ENCODE measurements at regions not wholly inside any gene's neighbourhood (a gene's known extent, or its start where the extent isn't known, plus 50 kb on each side); places are given as distances from the start of the nearest gene placed in this dataset.
"Not testable (repeated sequence)": the region's sequence is repeated elsewhere in the genome, so short reads cannot be mapped to it uniquely, and the experiment has no call there.

- no peak overlapping the region for H3K27ac Mint-ChIP-seq
- intact Hi-C loops (cut with micrococcal nuclease), result no loop called here
- no peaks in the 10 kb centered on the region for H3K36me3 Mint-ChIP-seq (ENCODE audit: low read depth)
- no peaks in the 10 kb centered on the region for H3K4me1 Mint-ChIP-seq (ENCODE audit: low read depth)
- no peak overlapping the region for H3K4me3 Mint-ChIP-seq
- H3K9me3 Mint-ChIP-seq, result peaks cover 16% of the 10 kb centered on the region
- no peaks in the 10 kb centered on the region for H3K27me3 Mint-ChIP-seq
These were observed 1229.5 kb downstream of the REEP3 start for GRCh38 chr10:64750672-64751071.

- H3K4me3 Mint-ChIP-seq, result no peak overlapping the region
- no peak overlapping the region for H3K27ac Mint-ChIP-seq
- H3K27me3 Mint-ChIP-seq, result no peaks in the 10 kb centered on the region
- intact Hi-C loops (cut with micrococcal nuclease), result no loop called here
- no peaks in the 10 kb centered on the region for H3K36me3 Mint-ChIP-seq (ENCODE audit: low read depth)
- H3K9me3 Mint-ChIP-seq, result peaks cover 18% of the 10 kb centered on the region
- no peaks in the 10 kb centered on the region for H3K4me1 Mint-ChIP-seq (ENCODE audit: low read depth)
These were observed 1232.3 kb downstream of the REEP3 start for GRCh38 chr10:64753516-64753915.

GRCh38 chr10:64760371-64760770 lies 1239.2 kb downstream of the REEP3 start:
- H3K9me3 Mint-ChIP-seq, result peaks cover 6% of the 10 kb centered on the region
- no peaks in the 10 kb centered on the region for H3K27me3 Mint-ChIP-seq

DNA sequence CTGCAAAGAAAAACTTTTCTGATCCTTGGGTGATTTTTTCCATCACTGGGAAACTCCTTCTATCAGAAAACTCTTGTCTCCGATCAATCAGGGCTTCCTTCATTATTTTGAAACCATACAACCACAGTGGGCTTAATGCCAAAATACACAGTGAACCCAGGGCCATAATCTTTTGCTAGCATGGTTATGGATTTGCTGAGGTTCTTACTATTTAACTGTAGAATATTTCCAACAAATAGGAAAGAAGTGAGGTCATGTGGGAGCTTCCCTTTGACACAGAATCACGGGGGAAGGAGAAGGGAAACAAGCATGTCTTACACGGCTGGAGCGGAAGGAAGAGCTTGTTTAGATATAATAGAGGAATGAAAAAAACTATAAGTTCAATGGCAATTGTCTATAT lies 1241.7 kb downstream of the REEP3 start:
- H3K27me3 Mint-ChIP-seq, result no peaks in the 10 kb centered on the region
- no peaks in the 10 kb centered on the region for H3K4me1 Mint-ChIP-seq (ENCODE audit: low read depth)
- H3K27ac Mint-ChIP-seq, result no peak overlapping the region
- H3K36me3 Mint-ChIP-seq (ENCODE audit: low read depth), result no peaks in the 10 kb centered on the region
- intact Hi-C loops (cut with micrococcal nuclease), result no loop called here
- no peaks in the 10 kb centered on the region for H3K9me3 Mint-ChIP-seq
- H3K4me3 Mint-ChIP-seq, result no peak overlapping the region

More at GRCh38 chr10:64760371-64760770, 1239.2 kb downstream of the REEP3 start:
- H3K27ac Mint-ChIP-seq, result no peak overlapping the region
- intact Hi-C loops (cut with micrococcal nuclease), result no loop called here
- H3K4me1 Mint-ChIP-seq (ENCODE audit: low read depth), result no peaks in the 10 kb centered on the region
- no peaks in the 10 kb centered on the region for H3K36me3 Mint-ChIP-seq (ENCODE audit: low read depth)
- no peak overlapping the region for H3K4me3 Mint-ChIP-seq

GRCh38 chr10:64765498-64765897 lies 1244.3 kb downstream of the REEP3 start:
- no peak overlapping the region for H3K4me3 Mint-ChIP-seq
- no peak overlapping the region for H3K27ac Mint-ChIP-seq
- no peaks in the 10 kb centered on the region for H3K4me1 Mint-ChIP-seq (ENCODE audit: low read depth)
- H3K27me3 Mint-ChIP-seq, result no peaks in the 10 kb centered on the region
- no peaks in the 10 kb centered on the region for H3K36me3 Mint-ChIP-seq (ENCODE audit: low read depth)
- H3K9me3 Mint-ChIP-seq, result no peaks in the 10 kb centered on the region
- intact Hi-C loops (cut with micrococcal nuclease), result no loop called here

DNA sequence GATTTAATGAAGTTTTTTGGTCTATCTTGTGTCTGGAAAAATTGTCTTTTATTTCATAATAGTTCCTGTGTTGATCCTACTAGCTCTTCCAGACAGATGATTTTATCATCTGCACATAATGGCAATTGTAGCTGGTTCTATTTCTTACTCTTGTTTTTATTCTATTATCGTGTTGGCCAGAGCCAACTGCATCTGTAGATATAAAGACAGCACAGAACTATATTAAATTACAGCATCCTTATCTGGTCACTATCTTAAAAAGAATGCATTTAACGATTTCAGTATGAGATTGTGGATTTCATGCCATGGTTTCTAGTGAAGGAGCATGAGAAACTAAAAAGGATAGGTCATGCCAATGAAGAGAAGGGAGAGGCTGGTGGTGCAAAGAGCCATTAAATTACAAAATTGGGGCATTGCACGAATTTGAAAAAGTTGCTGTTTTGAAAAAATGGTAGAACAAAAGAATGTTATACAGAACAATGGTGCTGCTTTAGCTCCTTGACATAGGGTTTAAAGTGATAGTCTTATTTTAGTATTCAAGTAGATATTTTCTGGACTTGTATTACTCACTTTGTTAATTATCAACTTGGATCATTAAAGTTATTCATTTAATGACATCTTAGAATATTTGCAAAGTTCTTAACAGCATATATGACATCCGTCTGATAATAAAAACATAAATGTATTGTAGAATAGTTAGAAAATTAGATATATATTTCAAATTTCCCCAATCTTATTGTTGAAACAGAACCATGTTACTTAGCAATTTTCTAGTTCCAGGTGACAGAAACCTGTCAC lies 1250.3 kb downstream of the REEP3 start:
- Mint-ChIP-seq H3K4me3 (no peak overlapping the region), H3K27me3 (no peaks in the 10 kb centered on the region), H3K27ac (no peak overlapping the region), H3K36me3 (ENCODE audit: low read depth) (no peaks in the 10 kb centered on the region), H3K4me1 (ENCODE audit: low read depth) (no peaks in the 10 kb centered on the region), H3K9me3 (peaks cover 8% of the 10 kb centered on the region)
- intact Hi-C loops (cut with micrococcal nuclease), result no loop called here

- H3K4me1 Mint-ChIP-seq (ENCODE audit: low read depth), result no peaks in the 10 kb centered on the region
- H3K9me3 Mint-ChIP-seq, result peaks cover 8% of the 10 kb centered on the region
- no peak overlapping the region for H3K27ac Mint-ChIP-seq
- H3K27me3 Mint-ChIP-seq, result no peaks in the 10 kb centered on the region
- H3K4me3 Mint-ChIP-seq, result no peak overlapping the region
- intact Hi-C loops (cut with micrococcal nuclease), result no loop called here
- no peaks in the 10 kb centered on the region for H3K36me3 Mint-ChIP-seq (ENCODE audit: low read depth)
These were observed 1252.2 kb downstream of the REEP3 start for GRCh38 chr10:64773357-64773756.

- peaks cover 39% of the 10 kb centered on the region for H3K9me3 Mint-ChIP-seq
- H3K36me3 Mint-ChIP-seq (ENCODE audit: low read depth); intact Hi-C loops (cut with micrococcal nuclease); H3K4me1 Mint-ChIP-seq (ENCODE audit: low read depth); H3K4me3 Mint-ChIP-seq; H3K27me3 Mint-ChIP-seq; H3K27ac Mint-ChIP-seq: not testable (repeated sequence)
These were observed 1263.2 kb downstream of the REEP3 start for GRCh38 chr10:64784451-64784850.

DNA sequence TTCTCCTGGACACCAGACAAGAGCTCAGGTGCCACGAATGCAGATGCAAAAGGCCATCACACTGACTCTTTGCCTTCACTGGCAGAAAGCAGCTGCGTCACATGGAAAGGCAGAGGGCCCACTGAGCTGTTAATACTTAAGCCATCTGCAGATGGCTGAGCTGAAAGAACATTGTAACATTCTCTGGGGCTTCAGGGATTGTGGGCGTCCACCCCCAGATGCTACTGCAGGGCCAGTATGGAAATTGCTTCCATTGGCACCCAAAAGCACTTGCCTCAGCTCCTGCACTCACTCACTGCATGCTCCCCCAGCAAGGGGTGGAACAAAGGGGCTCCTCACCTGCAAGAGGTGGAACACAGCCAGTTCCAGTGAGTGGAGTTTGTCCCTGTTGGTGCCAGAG lies 1264.6 kb downstream of the REEP3 start:
- H3K4me3 Mint-ChIP-seq, result no peak overlapping the region
- no peaks in the 10 kb centered on the region for H3K27me3 Mint-ChIP-seq
- H3K9me3 Mint-ChIP-seq, result peaks cover 39% of the 10 kb centered on the region
- intact Hi-C loops (cut with micrococcal nuclease), result no loop called here
- H3K27ac Mint-ChIP-seq, result no peak overlapping the region
- H3K4me1 Mint-ChIP-seq (ENCODE audit: low read depth), result no peaks in the 10 kb centered on the region
- no peaks in the 10 kb centered on the region for H3K36me3 Mint-ChIP-seq (ENCODE audit: low read depth)

GRCh38 chr10:64786989-64787388 lies 1265.8 kb downstream of the REEP3 start:
- peaks cover 39% of the 10 kb centered on the region for H3K9me3 Mint-ChIP-seq
- intact Hi-C loops (cut with micrococcal nuclease), result no loop called here
- no peaks in the 10 kb centered on the region for H3K4me1 Mint-ChIP-seq (ENCODE audit: low read depth)
- H3K27me3 Mint-ChIP-seq, result no peaks in the 10 kb centered on the region
- H3K27ac Mint-ChIP-seq, result no peak overlapping the region
- H3K36me3 Mint-ChIP-seq (ENCODE audit: low read depth), result no peaks in the 10 kb centered on the region
- no peak overlapping the region for H3K4me3 Mint-ChIP-seq

DNA sequence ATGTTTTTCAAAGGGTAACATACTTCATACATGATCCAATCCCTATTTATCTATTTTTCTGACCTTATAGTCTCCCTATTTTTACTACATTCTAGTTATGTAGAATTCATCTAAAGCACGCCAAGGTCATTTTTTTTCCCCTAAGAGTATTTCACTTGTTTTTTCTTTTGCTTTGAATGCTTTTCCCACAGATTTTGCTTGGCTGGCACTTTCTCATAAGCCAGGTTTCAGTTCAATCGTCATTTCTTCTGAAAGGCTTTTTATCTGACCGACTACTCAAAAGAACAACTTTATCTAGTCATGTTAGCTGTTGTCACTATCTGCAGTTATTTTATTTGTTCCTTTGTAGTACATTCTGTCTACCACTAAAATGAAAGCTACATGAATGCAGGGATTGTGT lies 1274.6 kb downstream of the REEP3 start:
- Mint-ChIP-seq H3K4me3 (no peak overlapping the region), H3K9me3 (peaks cover 14% of the 10 kb centered on the region), H3K36me3 (ENCODE audit: low read depth) (no peaks in the 10 kb centered on the region), H3K27me3 (no peaks in the 10 kb centered on the region), H3K4me1 (ENCODE audit: low read depth) (no peaks in the 10 kb centered on the region), H3K27ac (no peak overlapping the region)
- intact Hi-C loops (cut with micrococcal nuclease), result no loop called here

DNA sequence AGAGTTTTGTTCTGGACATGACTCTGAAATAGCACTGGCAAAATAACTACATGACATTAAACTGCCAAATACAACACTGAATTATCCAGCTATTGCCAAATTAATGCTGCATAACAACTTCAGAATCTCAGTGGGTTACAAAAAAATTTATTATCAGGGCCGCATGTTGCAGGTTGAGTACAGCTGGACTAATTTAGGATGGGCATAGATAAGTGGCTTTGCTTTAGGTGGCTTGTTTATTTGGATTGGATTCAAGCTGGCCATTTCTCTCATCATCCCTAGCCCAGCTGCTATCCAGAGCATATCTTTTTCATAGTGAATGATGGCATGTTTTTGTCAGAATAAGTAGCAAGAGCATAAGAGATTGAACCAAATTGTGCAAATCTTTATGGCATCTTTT lies 1277.1 kb downstream of the REEP3 start:
- H3K36me3 Mint-ChIP-seq (ENCODE audit: low read depth), result no peaks in the 10 kb centered on the region
- no peak overlapping the region for H3K27ac Mint-ChIP-seq
- no peak overlapping the region for H3K4me3 Mint-ChIP-seq
- H3K27me3 Mint-ChIP-seq, result no peaks in the 10 kb centered on the region
- H3K9me3 Mint-ChIP-seq, result peaks cover 24% of the 10 kb centered on the region
- intact Hi-C loops (cut with micrococcal nuclease), result no loop called here
- H3K4me1 Mint-ChIP-seq (ENCODE audit: low read depth), result no peaks in the 10 kb centered on the region

DNA sequence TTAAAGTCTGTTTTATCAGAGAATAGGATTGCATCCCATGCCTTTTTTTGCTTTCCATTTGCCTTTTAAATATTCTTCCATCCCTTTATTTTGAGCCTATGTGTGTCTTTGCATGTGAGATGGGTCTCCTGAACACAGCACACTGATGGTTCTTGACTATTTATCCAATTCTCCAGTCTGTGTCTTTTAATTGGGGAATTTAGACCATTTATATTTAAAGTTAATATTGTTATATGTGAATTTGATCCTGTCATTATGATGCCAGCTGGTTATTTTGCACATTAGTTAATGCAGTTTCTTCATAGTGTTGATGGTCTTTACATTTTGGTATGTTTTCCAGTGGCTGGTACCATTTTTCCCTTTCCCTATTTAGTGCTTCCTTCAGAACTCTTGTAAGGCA lies 1287.0 kb downstream of the REEP3 start:
- H3K27ac Mint-ChIP-seq; H3K4me1 Mint-ChIP-seq (ENCODE audit: low read depth); H3K36me3 Mint-ChIP-seq (ENCODE audit: low read depth); H3K27me3 Mint-ChIP-seq; intact Hi-C loops (cut with micrococcal nuclease); H3K4me3 Mint-ChIP-seq: not testable (repeated sequence)
- H3K9me3 Mint-ChIP-seq, result peaks cover 12% of the 10 kb centered on the region

- H3K4me3 Mint-ChIP-seq; H3K36me3 Mint-ChIP-seq (ENCODE audit: low read depth); H3K27ac Mint-ChIP-seq; H3K9me3 Mint-ChIP-seq; H3K27me3 Mint-ChIP-seq; intact Hi-C loops (cut with micrococcal nuclease); H3K4me1 Mint-ChIP-seq (ENCODE audit: low read depth): not testable (repeated sequence)
These were observed 1288.8 kb downstream of the REEP3 start for GRCh38 chr10:64810046-64810445.

DNA sequence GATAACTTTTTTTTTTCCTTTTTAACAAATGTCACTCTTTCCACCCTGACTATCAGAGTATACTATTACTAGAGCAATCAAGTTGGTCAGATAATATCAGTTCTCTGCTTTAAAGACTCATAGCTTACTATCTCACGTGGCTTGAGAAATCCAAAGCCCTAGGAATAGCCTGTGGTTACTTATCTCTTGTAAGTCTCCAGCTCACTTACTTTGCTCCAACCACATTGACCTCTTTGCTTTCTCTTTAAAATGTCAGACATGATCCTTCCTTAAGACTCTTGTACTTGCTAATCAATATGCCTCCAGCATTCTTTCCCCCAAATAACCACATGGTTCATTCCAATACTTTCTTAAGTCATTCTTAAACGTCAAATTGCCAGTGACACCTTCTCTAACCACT lies 1292.2 kb downstream of the REEP3 start:
- no peak overlapping the region for H3K27ac Mint-ChIP-seq
- H3K4me3 Mint-ChIP-seq, result no peak overlapping the region
- no peaks in the 10 kb centered on the region for H3K4me1 Mint-ChIP-seq (ENCODE audit: low read depth)
- H3K9me3 Mint-ChIP-seq, result peaks cover 9% of the 10 kb centered on the region
- H3K27me3 Mint-ChIP-seq, result no peaks in the 10 kb centered on the region
- intact Hi-C loops (cut with micrococcal nuclease), result no loop called here
- no peaks in the 10 kb centered on the region for H3K36me3 Mint-ChIP-seq (ENCODE audit: low read depth)
